Ishikawa (cell line): ENCODE measurements at regions not wholly inside any gene's neighbourhood (a gene's known extent, or its start where the extent isn't known, plus 50 kb on each side); places are given as distances from the start of the nearest gene placed in this dataset.

Experiments
- FOXM1 ChIP-seq: IDR thresholded peaks from 2 replicates; pipeline ENCODE4 v1.6.1; 2012; ENCODE audit warnings: low read depth, borderline replicate concordance
- RAD21 ChIP-seq: IDR thresholded peaks from 2 replicates; pipeline ENCODE4 v1.6.1; 2012; ENCODE audit warnings: low read depth
- REST ChIP-seq: IDR thresholded peaks from 2 replicates; pipeline ENCODE4 v1.6.1; 2012; ENCODE audit warnings: low read depth, mild to moderate bottlenecking
- TCF12 ChIP-seq: IDR thresholded peaks from 2 replicates; pipeline ENCODE4 v1.6.1; 2012; ENCODE audit warnings: low read depth
- YY1 ChIP-seq: IDR thresholded peaks from 2 replicates; pipeline ENCODE4 v1.6.1; 2012; ENCODE audit warnings: low read depth

GRCh38 chr2:15731213-15731888, 139.7 kb downstream of the DDX1 start:
- TF ChIP-seq YY1 = no peak
- no peak for TF ChIP-seq TCF12
- no peak for TF ChIP-seq REST
- no peak for TF ChIP-seq FOXM1
- TF ChIP-seq RAD21 = no peak
